Activated T-cell treated with anti-CD3 and anti-CD28 coated beads for 1 hour (primary cell): ENCODE measurements at regions not wholly inside any gene's neighbourhood (a gene's known extent, or its start where the extent isn't known, plus 50 kb on each side); places are given as distances from the start of the nearest gene placed in this dataset.
"Not testable (repeated sequence)": the region's sequence is repeated elsewhere in the genome, so short reads cannot be mapped to it uniquely, and the experiment has no call there.

Experiments
- DNase-seq: peaks from one replicate; pipeline ENCODE4 v3.0.0-alpha.2; 2020; ENCODE audit warnings: low read depth

DNA sequence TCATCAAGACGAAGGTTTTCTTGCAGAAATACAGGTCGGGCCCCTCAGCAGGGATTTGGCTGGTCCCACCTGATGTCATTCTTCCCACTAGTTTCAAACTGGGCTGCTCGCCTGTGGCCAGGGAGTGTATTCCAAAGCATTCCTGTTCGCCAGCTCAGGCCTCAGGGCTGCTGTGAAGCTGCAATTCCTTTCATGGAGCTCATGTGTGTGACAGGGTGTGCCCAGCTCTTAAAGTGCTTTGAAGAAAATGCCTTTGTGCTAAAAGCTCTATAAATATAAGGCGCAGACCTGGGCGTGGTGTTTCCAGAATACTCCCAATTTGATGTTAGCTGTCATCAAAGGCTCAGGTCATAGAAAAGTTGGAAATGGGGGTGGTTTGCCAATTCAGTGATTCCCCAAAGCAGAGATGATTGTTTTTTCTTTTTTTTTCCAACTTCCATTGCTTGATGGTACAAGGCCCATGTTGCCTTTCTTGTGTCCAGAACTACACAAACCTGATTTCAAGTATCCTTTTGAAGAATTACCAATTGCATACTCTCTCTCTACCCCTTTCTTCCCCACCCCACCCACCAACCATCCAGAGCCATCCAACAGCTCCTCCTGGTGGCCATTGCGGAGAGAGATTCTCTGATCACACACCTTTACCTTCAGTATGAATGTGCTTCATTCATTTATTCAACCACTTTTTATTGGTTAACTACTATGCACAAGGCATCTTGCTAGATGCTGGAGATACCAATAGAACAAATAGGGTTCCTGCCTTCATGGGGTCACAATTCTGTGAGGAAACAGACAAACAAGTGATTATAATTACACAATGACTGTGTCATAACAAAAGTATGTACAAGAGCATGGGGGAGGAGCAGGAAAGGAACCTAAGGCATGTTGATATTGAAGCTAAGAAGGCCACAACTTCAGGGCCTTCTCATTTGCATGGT, 297.3 kb upstream of the LYZL1 start:
- DNase-seq = peak; percentile 20

GRCh38 chr10:28993056-28993455, 295.8 kb upstream of the LYZL1 start:
- no peak for DNase-seq

- no peak for DNase-seq
Measured at GRCh38 chr10:28993861-28994260, 295.0 kb upstream of the LYZL1 start.

- DNase-seq = not testable (repeated sequence)
Measured at GRCh38 chr10:28994802-28995201, 294.1 kb upstream of the LYZL1 start.

DNA sequence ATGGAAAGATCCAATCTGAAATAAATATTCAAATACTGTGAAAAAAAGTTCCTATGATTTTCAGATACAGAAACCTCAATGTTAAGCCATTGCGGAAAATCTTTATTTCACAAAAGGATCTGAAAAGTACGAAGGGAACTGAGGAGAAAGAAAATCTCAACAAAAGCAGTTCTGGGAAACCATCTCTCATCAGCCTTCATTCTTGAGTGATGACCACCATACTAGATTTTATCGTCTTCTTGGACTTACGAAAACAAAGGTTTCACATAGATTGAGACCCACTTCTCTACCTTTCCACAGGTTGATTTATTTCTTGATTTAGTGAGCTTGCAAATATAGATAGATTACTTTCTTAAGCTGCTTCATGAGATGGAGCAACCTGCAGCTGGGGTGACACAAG, 293.4 kb upstream of the LYZL1 start:
- no peak for DNase-seq

DNA sequence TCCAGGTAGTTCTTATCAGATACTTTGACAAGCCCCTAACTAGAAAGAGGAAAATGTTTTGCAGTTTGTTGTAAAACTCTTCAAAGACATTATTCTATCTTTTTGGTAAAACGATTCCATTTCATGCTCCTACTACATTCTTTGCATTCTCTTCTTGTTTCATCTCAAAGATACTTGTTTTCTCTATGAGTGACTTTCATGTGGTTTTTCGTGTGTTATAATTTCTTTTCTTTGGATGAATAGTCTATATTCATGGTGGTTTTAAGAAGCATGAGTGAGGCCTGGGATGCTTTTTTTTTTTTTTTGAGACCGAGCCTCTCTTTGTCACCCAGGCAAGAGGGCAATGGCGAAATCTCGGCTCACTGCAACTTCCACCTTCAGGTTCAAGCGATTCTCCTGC, 292.5 kb upstream of the LYZL1 start:
- no peak for DNase-seq

DNA sequence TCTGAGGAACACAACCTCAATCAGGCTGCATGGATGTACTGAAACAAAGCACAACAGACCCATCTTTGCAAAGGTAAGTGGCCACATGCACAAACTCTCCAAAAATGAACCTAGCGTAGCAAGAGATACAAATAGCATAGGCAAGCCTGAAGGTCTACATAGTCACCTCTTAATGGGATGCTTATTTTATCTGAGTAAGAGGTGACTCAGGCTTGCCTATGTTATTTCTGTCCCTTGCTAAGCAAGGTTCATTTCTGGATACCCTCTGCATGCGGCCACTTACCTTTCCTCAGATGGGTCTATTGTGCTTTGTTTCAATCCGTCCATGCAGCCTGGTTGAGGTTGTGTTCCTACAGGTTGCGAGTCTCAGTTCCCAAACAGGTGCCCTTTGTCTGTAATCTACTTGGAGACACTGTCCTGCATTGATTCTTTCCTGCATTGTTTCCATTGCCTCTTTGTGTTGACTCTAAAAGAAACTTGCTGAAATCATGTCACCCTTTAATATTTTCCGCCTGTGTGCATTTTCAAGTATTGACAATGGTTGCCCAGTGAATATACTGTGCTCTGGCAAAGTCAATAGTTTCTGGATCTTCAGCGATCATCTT, 291.8 kb upstream of the LYZL1 start:
- no peak for DNase-seq

DNA sequence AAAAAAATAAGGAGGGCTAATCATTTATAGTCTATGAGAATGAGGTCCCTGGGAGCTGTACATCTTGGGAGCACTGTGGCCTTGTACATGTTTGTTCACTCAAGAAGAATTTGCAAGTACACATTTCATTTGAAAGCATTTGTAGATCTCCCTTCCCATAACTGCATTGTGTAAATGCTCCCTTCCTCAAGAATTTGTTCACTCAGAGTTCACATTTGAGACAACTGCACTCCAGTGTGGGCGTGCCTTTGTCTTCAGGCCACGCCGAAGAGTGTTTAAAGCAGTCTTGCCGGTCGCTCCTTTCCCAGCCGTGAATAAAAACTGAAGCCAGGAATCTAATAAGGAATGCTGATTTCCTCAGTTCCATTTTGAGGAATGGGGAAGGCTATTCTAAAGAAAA, 291.1 kb upstream of the LYZL1 start:
- no peak for DNase-seq

GRCh38 chr10:29001801-29002200, 287.1 kb upstream of the LYZL1 start:
- no peak for DNase-seq

- not testable (repeated sequence) for DNase-seq
Measured at GRCh38 chr10:29003014-29003413, 285.9 kb upstream of the LYZL1 start.

GRCh38 chr10:29005988-29006387, 282.9 kb upstream of the LYZL1 start:
- no peak for DNase-seq

- no peak for DNase-seq
Measured at GRCh38 chr10:29007370-29007747, 281.5 kb upstream of the LYZL1 start.

- DNase-seq = no peak
Measured at GRCh38 chr10:29007748-29008610, 280.9 kb upstream of the LYZL1 start.

DNA sequence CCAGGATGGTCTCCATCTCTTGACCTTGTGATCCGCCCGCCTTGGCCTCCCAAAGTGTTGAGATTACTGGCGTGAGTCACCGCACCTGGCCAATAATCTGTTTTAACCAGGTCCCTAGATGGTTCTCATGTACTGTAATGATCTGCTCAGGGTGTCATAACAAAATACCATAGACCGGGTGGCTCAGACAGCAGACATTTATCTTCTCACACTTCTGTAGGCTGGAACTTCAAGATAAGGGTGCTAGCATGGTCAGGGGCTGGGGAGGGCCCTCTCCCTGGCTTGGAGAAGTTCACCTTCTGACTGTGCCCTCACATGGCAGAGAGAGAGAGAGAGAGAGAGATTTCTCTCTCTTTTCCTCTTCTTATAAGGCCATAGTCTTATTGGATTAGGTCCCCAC, 279.4 kb upstream of the LYZL1 start:
- no peak for DNase-seq

DNA sequence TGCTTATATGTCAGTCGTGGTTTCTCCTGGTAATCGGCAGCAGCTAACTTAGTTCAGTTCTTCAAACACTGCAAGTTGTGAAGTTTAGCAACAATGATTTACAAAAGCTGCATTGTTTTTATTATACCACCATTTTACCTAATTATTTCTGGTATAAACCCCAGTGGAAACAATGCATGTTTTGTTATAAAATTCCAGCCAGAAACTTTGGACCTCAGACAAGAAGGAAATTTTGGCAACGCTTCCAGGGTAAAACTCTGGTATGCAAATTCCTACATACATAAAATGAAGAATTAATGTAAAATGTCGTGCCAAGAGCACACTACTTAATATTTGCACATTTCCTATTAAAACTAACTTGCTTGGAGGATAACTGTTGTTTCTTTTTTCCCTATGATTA, 277.4 kb upstream of the LYZL1 start:
- DNase-seq = no peak

DNA sequence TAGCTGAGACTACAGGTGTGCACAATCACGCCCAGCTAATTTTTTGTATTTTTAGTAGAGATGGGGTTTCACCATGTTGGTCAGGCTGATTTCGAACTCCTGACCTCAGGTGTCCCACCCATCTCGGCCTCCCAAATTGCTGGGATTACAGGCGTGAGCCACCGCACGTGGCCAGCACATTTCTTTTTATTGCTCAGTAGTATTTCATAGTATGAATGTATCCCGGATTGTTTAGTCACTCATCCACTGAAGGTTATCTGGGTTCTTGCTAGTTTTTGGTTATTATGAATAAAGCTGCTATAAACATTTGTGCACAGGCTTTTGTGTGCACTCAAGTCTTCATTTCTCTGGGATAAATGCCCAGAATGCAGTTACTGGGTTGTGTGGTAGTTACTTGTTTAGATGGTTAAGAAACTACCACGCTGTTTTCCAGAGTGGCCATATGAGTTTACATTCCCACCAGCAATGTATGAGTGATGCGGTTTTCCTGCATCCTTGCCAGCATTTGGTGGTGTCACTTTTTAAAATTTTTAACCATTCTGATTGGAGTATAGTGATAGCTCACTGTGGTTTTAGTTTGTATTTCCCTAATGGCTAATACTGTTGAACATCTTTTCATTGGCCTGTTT, 275.8 kb upstream of the LYZL1 start:
- DNase-seq = no peak

DNA sequence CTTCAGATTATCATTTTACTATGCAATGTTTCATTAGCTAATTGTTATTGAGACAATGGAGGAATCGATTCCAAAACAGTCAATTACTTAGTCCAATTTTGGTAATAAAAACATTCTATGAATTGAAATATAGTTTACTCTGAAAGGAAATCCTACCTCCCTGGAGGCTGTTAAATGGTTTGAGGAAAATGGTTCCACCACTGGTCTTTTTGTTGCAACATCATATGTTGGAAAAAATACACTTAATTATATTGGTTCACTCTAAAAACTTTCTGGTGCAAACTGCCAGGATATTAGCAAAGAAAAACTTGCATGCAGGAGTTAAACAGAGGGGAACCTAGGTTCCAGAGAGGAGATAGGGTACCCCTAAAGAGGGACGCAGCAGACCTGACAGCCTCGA, 267.3 kb upstream of the LYZL1 start:
- no peak for DNase-seq

- DNase-seq = no peak
Measured at GRCh38 chr10:29022513-29022912, 266.4 kb upstream of the LYZL1 start.

- no peak for DNase-seq
Measured at GRCh38 chr10:29023678-29024077, 265.2 kb upstream of the LYZL1 start.

GRCh38 chr10:29026065-29026797, 262.6 kb upstream of the LYZL1 start:
- DNase-seq = no peak

DNA sequence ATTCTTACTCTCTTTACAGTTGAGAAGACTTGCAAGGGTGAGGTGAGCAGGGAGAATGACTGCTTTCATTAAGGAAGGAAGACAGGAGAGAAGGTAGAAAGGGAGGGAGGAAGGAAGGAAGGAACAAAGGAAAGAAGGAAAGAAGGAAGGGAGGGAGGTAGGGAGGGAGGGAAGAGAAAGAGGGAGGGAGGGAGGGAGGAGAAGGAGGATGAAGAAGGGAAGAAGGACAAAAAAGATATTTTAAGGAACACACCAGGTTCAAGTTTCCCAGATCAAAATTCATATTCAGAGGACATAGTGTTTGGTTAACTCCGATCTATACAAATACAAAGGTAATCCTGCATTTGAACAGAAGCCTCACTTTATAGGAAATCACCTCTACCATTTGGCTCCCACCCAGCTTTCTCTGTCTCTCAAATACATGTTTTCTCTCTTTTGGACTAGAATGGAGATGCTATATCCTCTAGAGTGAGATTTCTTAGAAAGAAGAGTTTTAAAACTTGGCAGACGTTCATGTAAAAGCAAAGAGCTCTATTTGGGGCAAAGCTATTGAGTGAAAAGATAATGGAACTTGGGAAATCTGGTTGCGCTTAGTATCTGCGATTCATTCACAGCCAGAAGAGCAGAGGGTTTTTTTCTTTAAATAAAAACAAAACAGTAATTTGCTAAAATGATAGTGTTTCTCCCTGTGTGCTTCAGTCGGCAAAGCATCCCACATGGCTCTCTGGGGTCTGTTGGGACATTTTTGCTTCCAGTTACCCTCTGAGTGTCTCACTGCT, 261.9 kb upstream of the LYZL1 start:
- DNase-seq = no peak
